SK-MEL-5 (cell line): ENCODE measurements at regions not wholly inside any gene's neighbourhood (a gene's known extent, or its start where the extent isn't known, plus 50 kb on each side); places are given as distances from the start of the nearest gene placed in this dataset.

Experiments
- DNase-seq: peaks from one replicate; pipeline ENCODE4 v3.0.0-alpha.2; 2016; ENCODE audit warnings: low read depth, low spot score
- in situ Hi-C: cut with HindIII; loops from 2 replicates; pipeline ENCODE4 v1.10.0; 2016; ENCODE audit warnings: low sequenced_read_pairs, high pct_unique_total_duplicates, low pct_unique_long_range_greater_than_20kb

GRCh38 chr10:75347186-75347585, 54.4 kb downstream of the ZNF503 start:
- in situ Hi-C loops = no loop called here
- DNase-seq = no peak

DNA sequence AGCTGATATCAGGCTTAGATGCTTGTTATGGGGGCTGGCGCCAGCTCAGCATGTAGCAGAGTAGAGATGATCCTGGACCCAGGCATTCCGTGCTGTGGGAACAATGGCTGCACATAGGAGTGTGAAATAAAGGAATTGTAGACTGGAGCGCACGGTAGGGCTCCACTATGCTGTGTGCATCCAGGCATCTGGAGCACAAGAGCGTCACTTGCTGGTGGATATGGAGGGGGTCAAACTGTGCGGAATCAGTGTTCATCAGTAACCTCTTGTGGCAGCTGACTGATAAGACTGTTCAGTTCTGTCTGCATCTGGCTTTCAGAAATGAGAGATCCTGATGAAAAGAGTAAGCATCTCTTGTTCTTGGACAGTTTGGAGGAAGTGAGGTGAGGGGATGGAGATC, 55.8 kb downstream of the ZNF503 start:
- no peak for DNase-seq
- in situ Hi-C loops = no loop called here

DNA sequence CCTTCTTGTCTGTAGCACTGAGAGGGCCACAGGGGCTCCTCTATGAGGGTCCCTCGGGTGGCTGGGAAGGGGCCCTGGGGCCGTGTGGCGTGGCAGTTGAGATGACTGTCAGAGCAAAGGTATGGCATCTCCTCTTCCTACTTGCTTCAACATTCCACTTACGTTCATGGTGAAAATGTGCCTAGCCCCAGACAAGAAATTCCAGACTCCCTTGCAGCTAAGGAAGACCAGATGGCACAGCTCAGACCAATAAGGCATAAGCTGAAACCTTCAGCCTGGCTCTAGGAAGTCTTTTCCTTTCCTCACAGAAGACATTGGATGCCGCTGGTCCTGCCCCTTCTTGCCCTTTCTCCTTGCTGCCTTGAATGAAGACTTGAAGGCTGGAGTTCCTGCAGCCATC, 57.4 kb downstream of the ZNF503 start:
- in situ Hi-C loops = no loop called here

GRCh38 chr10:75342397-75342796, 59.2 kb downstream of the ZNF503 start:
- no peak for DNase-seq
- in situ Hi-C loops = no loop called here

More for the DNA sequence above, 57.4 kb downstream of the ZNF503 start:
- DNase-seq = no peak

DNA sequence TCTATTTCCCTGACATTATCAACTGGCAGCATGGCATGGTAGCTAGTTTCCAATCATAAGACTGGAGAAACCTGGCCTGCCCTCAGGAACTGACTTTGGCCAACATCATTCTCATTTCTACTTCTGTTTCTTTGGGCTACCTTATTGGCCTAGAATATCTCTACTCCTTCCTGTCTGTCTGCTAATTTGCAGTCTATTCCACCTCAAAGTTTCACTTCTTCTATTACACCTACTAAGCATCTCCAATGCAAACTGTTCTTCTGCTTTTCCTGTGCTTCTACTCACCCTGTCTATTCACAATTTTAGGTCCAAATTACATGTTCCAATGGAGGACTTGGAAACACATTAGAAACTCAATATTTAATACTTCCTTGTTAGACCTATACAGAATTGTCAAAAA, 65.6 kb downstream of the ZNF503 start:
- no peak for DNase-seq
- in situ Hi-C loops = no loop called here

GRCh38 chr10:75335191-75335590, 66.4 kb downstream of the ZNF503 start:
- in situ Hi-C loops = no loop called here
- no peak for DNase-seq

- DNase-seq = no peak
- in situ Hi-C loops = no loop called here
Observed at GRCh38 chr10:75334720-75335119, 66.8 kb downstream of the ZNF503 start.

DNA sequence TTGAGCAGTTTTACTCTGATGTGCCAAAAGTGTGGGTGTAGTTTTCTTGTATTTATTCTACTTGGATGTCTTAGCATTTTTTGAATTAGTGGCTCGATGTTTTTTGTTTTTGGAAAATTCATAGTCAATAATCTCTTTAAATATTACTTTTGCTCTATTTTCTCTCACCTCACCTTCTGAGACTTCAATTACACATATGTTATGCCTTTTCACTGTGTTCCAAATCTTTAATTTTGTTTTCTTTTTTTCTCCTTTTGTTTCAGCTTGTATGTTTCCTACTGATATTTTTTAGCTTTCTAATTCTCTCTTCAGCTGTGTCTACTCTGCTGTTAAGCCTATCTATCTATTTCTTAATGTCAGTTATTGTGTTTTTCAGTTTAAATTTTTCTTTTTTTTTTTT, 69.5 kb downstream of the ZNF503 start:
- in situ Hi-C loops = no loop called here
- no peak for DNase-seq

- in situ Hi-C loops = no loop called here
- no peak for DNase-seq
Observed at GRCh38 chr10:75331081-75331480, 70.5 kb downstream of the ZNF503 start.

DNA sequence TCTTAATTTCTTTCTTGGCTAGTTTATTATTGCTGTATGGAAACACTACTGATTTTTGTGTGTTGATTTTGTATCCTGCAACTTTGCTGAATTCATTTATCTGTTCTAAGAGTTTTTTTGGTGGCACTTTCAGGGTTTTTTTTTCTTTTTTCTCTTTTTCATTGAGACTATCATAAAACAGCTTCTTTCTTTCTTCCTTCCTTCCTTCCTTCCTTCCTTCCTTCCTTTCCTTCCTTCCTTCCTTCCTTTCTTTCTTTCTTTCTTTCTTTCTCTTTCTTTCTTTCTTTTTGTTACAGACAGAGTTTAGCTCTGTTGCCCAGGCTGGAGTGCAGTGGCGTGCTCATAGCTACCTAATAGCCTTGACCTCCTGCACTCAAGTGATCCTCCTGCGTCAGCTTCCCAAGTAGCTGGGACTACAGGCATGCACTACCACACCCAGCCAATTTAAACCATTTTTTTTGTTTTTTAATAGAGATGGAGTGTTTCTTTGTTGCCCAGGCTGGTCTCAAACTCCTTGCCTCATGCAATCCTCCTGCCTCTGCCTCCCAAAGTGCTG, 72.3 kb downstream of the ZNF503 start:
- in situ Hi-C loops = no loop called here
- DNase-seq = no peak

- in situ Hi-C loops = no loop called here
- DNase-seq = no peak
Observed at GRCh38 chr10:75326306-75326705, 75.3 kb downstream of the ZNF503 start.

- in situ Hi-C loops = no loop called here
- no peak for DNase-seq
Observed at GRCh38 chr10:75319274-75319673, 82.3 kb downstream of the ZNF503 start.

DNA sequence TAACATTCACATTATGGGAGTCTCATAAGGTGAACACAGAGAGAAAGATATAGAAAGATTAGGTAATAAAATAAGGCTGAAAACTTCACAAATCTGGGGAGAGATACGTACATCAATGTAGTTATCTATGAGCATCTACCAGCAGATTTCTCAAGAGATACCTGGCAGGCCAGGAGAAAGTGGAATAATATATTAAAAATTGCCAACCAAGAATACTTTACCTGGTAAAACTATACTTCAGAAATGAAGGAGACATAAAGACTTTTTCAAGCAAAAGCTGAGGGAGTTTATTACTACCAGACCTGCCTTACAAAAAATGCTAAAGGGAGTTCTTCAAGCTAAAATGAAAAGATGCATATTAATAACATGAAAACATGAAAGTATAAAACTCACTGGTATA, 78.8 kb upstream of the COMTD1 start:
- in situ Hi-C loops = no loop called here
- DNase-seq = no peak

- in situ Hi-C loops = no loop called here
- DNase-seq = no peak
Observed at GRCh38 chr10:75312440-75312839, 76.7 kb upstream of the COMTD1 start.

DNA sequence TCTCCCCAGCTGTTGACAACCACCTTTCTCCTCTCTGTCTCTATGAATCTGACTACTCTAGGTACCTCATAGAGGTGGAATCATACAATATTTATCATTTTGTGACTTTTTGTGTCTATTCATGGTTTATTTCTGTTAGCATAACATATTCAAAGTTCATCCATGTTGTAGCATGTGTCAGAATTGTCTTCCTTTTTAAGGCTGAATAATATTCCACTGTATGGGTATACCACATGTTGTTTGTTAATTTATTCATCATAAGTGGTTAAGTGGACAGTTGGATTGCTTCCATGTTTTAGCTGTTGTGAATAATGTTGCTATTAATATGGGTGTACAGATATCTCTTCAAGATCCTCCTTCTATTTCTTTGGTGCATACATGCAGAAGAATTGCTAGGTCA, 69.9 kb upstream of the COMTD1 start:
- in situ Hi-C loops = no loop called here
- no peak for DNase-seq

DNA sequence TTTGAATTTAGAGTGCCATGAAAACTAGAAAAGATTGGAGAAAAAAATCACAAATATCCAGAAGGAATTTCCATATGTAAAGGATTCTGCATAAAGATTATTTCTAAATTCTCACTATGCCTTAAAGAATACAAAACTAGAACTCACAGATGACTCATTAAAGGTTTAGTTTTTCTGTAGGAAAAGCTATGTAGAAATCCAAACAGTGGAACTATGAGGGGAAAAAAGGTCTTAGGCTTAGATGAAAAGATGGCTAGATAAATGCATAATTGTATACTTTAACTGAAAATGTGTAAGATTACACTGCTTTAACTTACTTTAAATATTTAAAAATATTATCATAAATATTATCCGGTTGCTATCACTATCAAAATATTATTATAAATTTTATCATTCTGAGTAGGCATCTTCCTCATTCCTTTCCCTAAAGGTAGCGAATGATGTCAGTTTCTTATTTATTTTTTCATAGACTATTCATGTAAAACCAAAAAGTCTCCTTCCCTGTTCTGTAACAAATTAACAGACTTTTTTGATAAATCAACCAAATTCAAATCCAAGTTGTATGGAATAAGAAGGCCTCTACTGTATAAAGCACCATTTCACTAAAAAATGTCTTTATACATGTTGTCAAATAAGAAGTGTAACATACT, 69.1 kb upstream of the COMTD1 start:
- in situ Hi-C loops = no loop called here
- no peak for DNase-seq

GRCh38 chr10:75304313-75304712, 68.6 kb upstream of the COMTD1 start:
- DNase-seq = no peak

GRCh38 chr10:75303045-75303777, 67.5 kb upstream of the COMTD1 start:
- in situ Hi-C loops = no loop called here
- no peak for DNase-seq

More at GRCh38 chr10:75304313-75304712, 68.6 kb upstream of the COMTD1 start:
- in situ Hi-C loops = no loop called here

DNA sequence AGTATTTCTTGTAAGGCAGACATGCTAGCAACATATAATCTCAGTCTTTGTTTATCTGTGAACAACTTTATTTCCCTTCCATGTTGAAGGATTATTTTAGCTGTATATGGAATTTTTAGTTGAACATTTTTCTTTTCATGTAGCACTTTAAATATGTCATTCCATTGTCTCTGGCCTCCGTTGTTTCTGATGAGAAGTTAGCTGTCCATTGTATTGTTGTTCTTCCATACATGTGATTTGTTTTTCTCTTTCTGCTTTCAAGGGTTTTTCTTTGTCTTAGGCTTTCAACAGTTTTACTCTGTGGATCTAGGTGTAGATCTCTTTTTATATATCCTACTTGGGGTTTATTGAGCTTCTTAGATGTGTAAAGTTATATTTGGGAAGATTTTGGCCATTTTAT, 66.3 kb upstream of the COMTD1 start:
- in situ Hi-C loops = no loop called here
- no peak for DNase-seq
